ENCODE measurements at regions not wholly inside any gene's neighbourhood (a gene's known extent, or its start where the extent isn't known, plus 50 kb on each side); places are given as distances from the start of the nearest gene placed in this dataset.

DNA sequence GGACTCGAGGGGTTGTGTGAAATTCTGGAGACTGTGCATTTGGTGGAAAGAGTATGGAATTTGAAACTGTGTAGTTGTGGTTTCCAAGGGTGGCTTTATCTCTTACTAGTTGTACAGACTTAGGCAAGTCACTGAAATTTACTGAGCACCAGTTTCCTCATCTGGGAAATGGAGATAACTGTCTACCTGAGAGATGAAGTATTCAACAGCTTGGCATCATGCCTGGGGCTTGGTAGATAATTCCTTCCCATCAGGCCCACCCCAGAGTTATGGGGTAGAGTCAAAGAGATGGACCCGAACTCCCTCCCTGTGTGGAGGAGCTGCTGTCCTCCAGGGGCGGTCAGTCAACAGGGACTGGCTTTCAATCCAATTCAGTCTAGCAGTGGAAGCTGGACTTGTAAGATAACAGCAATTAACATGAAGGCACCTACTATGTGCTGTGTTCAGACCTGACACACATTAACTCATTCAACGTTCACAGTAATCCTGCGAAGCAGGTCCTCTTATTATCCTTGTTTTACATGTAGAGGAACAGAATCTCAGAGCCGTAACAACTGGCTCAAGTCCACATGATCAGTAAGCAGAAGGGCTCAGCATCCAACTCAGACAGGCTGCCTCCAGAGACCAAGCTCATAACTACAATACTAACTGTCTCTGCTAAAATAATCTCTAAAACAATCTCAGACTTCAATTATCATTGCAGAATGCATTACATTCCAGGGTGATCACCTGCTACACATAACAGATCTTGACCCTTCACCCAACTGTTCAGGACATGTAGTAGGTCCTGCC is 432.1 kb downstream of the LPIN1 start:
- Histone ChIP-seq H3K27ac (ENCODE audit: control insufficient read depth, insufficient read depth, low read length) (no peak overlapping the region), H2AFZ (ENCODE audit: control insufficient read depth, low read length) (no peak overlapping the region), H4K20me1 (ENCODE audit: control insufficient read depth, extremely low read depth, insufficient read depth, low read length) (no peaks in the 10 kb centered on the region), H3K4me3 (ENCODE audit: control insufficient read depth in 2 of 3, extremely low read depth in 1 of 3, insufficient read depth in 2 of 3, low read depth in 1 of 3, low read length in 3 of 3) (no peak overlapping the region), H3K4me1 (ENCODE audit: control insufficient read depth, extremely low read depth, insufficient read depth, low read length) (peaks cover 8% of the 10 kb centered on the region), H3K27me3 (ENCODE audit: control insufficient read depth, extremely low read depth, insufficient read depth, low read length) (no peaks in the 10 kb centered on the region), H3K9me3 (ENCODE audit: control insufficient read depth, low read depth, low read length) (no peaks in the 10 kb centered on the region), H3K79me2 (ENCODE audit: control insufficient read depth, insufficient read depth, low read length) (no peaks in the 10 kb centered on the region), H3K9me1 (ENCODE audit: control insufficient read depth, extremely low read depth, insufficient read depth, low read length) (no peaks in the 10 kb centered on the region), H3K36me3 (ENCODE audit: control insufficient read depth in 2 of 2, extremely low read depth in 1 of 2, insufficient read depth in 2 of 2, low read length in 2 of 2) (no peaks in the 10 kb centered on the region), H3K9ac (ENCODE audit: control insufficient read depth, extremely low read depth, insufficient read depth, low read length) (no peak overlapping the region), H3K4me2 (ENCODE audit: control insufficient read depth, extremely low read depth, insufficient read depth, low read depth, low read length) (no peak overlapping the region)
- dilution Hi-C loops (cut with MboI; ENCODE audit: extremely low pct_ligation_motif_present, low sequenced_read_pairs) = no loop called here
- no peak for DNase-seq (ENCODE audit: low read depth, low spot score)
- TF ChIP-seq EZH2 (IDR thresholded peaks at IDR 0.05; ENCODE audit: low read length) = no peak
- no peak for FAIRE-seq

GRCh38 chr2:12180031-12180430 is 433.6 kb downstream of the LPIN1 start:
- H3K36me3 ChIP-seq (ENCODE audit: control insufficient read depth in 2 of 2, extremely low read depth in 1 of 2, insufficient read depth in 2 of 2, low read length in 2 of 2) = no peaks in the 10 kb centered on the region
- H2AFZ ChIP-seq (ENCODE audit: control insufficient read depth, low read length) = no peak overlapping the region
- TF ChIP-seq, protein P1, sequence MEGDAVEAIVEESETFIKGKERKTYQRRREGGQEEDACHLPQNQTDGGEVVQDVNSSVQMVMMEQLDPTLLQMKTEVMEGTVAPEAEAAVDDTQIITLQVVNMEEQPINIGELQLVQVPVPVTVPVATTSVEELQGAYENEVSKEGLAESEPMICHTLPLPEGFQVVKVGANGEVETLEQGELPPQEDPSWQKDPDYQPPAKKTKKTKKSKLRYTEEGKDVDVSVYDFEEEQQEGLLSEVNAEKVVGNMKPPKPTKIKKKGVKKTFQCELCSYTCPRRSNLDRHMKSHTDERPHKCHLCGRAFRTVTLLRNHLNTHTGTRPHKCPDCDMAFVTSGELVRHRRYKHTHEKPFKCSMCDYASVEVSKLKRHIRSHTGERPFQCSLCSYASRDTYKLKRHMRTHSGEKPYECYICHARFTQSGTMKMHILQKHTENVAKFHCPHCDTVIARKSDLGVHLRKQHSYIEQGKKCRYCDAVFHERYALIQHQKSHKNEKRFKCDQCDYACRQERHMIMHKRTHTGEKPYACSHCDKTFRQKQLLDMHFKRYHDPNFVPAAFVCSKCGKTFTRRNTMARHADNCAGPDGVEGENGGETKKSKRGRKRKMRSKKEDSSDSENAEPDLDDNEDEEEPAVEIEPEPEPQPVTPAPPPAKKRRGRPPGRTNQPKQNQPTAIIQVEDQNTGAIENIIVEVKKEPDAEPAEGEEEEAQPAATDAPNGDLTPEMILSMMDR (optimal IDR thresholded peaks at IDR 0.05 in 1 of 3, IDR thresholded peaks at IDR 0.05 in 1 of 3, conservative IDR thresholded peaks at IDR 0.05 in 1 of 3; ENCODE audit: extremely low read depth in 1 of 3, insufficient read depth in 2 of 3, low read length in 3 of 3) = no peak
- TF ChIP-seq EZH2 (IDR thresholded peaks at IDR 0.05; ENCODE audit: low read length) = no peak
- FAIRE-seq = no peak
- H3K4me3 ChIP-seq (ENCODE audit: control insufficient read depth in 2 of 3, extremely low read depth in 1 of 3, insufficient read depth in 2 of 3, low read depth in 1 of 3, low read length in 3 of 3) = no peak overlapping the region
- no peak overlapping the region for H3K9ac ChIP-seq (ENCODE audit: control insufficient read depth, extremely low read depth, insufficient read depth, low read length)
- no peaks in the 10 kb centered on the region for H3K79me2 ChIP-seq (ENCODE audit: control insufficient read depth, insufficient read depth, low read length)
- no peak overlapping the region for H3K4me2 ChIP-seq (ENCODE audit: control insufficient read depth, extremely low read depth, insufficient read depth, low read depth, low read length)
- no peak for DNase-seq (ENCODE audit: low read depth, low spot score)
- H3K9me3 ChIP-seq (ENCODE audit: control insufficient read depth, low read depth, low read length) = no peaks in the 10 kb centered on the region
- no peaks in the 10 kb centered on the region for H3K27me3 ChIP-seq (ENCODE audit: control insufficient read depth, extremely low read depth, insufficient read depth, low read length)
- dilution Hi-C loops (cut with MboI; ENCODE audit: extremely low pct_ligation_motif_present, low sequenced_read_pairs) = no loop called here
- no peaks in the 10 kb centered on the region for H3K9me1 ChIP-seq (ENCODE audit: control insufficient read depth, extremely low read depth, insufficient read depth, low read length)
- H4K20me1 ChIP-seq (ENCODE audit: control insufficient read depth, extremely low read depth, insufficient read depth, low read length) = no peaks in the 10 kb centered on the region
- no peak overlapping the region for H3K27ac ChIP-seq (ENCODE audit: control insufficient read depth, insufficient read depth, low read length)
- H3K4me1 ChIP-seq (ENCODE audit: control insufficient read depth, extremely low read depth, insufficient read depth, low read length) = peaks cover 8% of the 10 kb centered on the region
